Fibroblast of skin of right biceps (primary cell): ENCODE measurements at regions not wholly inside any gene's neighbourhood (a gene's known extent, or its start where the extent isn't known, plus 50 kb on each side); places are given as distances from the start of the nearest gene placed in this dataset.

Source experiments
- DNase-seq: peaks from one replicate; pipeline ENCODE4 v3.0.0-alpha.2; 2013

GRCh38 chr19:27676334-27676733, 1536.6 kb downstream of the UQCRFS1 start:
- DNase-seq = no peak

- DNase-seq = no peak
Observed at GRCh38 chr19:27675771-27676170, 1537.2 kb downstream of the UQCRFS1 start.

- DNase-seq = no peak
Observed at GRCh38 chr19:27674701-27675100, 1538.2 kb downstream of the UQCRFS1 start.

- no peak for DNase-seq
Observed at GRCh38 chr19:27673986-27674385, 1539.0 kb downstream of the UQCRFS1 start.

GRCh38 chr19:27672309-27673047, 1540.5 kb downstream of the UQCRFS1 start:
- DNase-seq = no peak

- no peak for DNase-seq
Observed at GRCh38 chr19:27671876-27672275, 1541.1 kb downstream of the UQCRFS1 start.

- no peak for DNase-seq
Observed at GRCh38 chr19:27660428-27660827, 1552.5 kb downstream of the UQCRFS1 start.

- no peak for DNase-seq
Observed at GRCh38 chr19:27657271-27658051, 1555.5 kb downstream of the UQCRFS1 start.

- DNase-seq = no peak
Observed at GRCh38 chr19:27654266-27654990, 1558.5 kb downstream of the UQCRFS1 start.

- DNase-seq = no peak
Observed at GRCh38 chr19:27652796-27653195, 1560.2 kb downstream of the UQCRFS1 start.

GRCh38 chr19:27652281-27652680, 1560.7 kb downstream of the UQCRFS1 start:
- DNase-seq = no peak

- DNase-seq = no peak
Observed at GRCh38 chr19:27647423-27647822, 1565.5 kb downstream of the UQCRFS1 start.

- no peak for DNase-seq
Observed at GRCh38 chr19:27635401-27635800, 1577.5 kb downstream of the UQCRFS1 start.

GRCh38 chr19:27618006-27618405, 1594.9 kb downstream of the UQCRFS1 start:
- no peak for DNase-seq

- no peak for DNase-seq
Observed at GRCh38 chr19:27580906-27581305, 1632.0 kb downstream of the UQCRFS1 start.
